ENCODE measurements at regions not wholly inside any gene's neighbourhood (a gene's known extent, or its start where the extent isn't known, plus 50 kb on each side); places are given as distances from the start of the nearest gene placed in this dataset.

GRCh38 chr9:126030716-126031115 is 283.5 kb downstream of the PBX3 start (continued):
- TF ChIP-seq ZNF462 (CRISPR knock-in tag; IDR thresholded peaks at IDR 0.05): no peak
- no peak for TF ChIP-seq ZNF114 (CRISPR knock-in tag; IDR thresholded peaks at IDR 0.05)
- TF ChIP-seq ETS1 (IDR thresholded peaks at IDR 0.05): no peak
- no peak for TF ChIP-seq CTCF (conservative IDR thresholded peaks at IDR 0.05; ENCODE audit: low read depth in 2 of 2)

DNA sequence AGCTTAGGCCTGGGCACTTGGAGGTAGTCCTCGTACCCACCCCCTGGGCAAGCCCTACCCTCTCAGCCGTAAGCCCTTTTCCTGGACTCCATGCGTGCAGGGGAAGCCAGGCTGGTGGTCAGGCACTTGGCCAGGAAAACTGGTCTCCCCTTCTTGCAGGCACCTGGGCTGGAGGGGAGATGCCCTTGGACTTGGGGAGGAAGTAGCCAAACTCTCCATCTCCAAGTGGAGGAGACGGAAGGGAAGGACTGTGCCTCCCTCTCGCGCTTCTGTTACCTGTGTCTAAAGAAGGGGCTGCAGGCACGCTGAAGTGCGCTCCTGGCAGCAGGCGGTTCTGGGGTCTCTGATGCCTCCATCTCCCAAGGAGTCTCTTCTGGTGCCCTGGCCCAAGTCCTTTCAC is 283.9 kb downstream of the PBX3 start:
- no peaks in the 10 kb centered on the region for H3K4me1 ChIP-seq (ENCODE audit: insufficient read depth)
- DNase-seq (ENCODE audit: low spot score): no peak
- H3K4me3 Mint-ChIP-seq: no peak overlapping the region
- H3K4me1 Mint-ChIP-seq: no peaks in the 10 kb centered on the region; the same call in 2 of the 3 replicates
- 0 out of 2 replicates have a peak overlapping the region, but pooled peaks have one; percentile 52 for H2AFZ ChIP-seq
- no peaks in the 10 kb centered on the region for H3K27me3 ChIP-seq (ENCODE audit: insufficient read depth)
- no peak overlapping the region for H3K27ac ChIP-seq (ENCODE audit: low read depth)
- H3K4me3 ChIP-seq: no peak overlapping the region
- no peaks in the 10 kb centered on the region for H3F3A ChIP-seq (replicated peaks; ENCODE audit: low read depth)
- no peaks in the 10 kb centered on the region for H3K9me2 ChIP-seq (ENCODE audit: insufficient read depth)
- no peaks in the 10 kb centered on the region for H3K9me3 Mint-ChIP-seq
- H3K79me2 ChIP-seq (replicated peaks; ENCODE audit: insufficient read depth): no peaks in the 10 kb centered on the region
- ATAC-seq: no peak
- H3K36me3 Mint-ChIP-seq (ENCODE audit: low read depth): no peaks in the 10 kb centered on the region
- H3K4me2 ChIP-seq: no peak overlapping the region
- peaks cover 5% of the 10 kb centered on the region for H3K27me3 Mint-ChIP-seq (ENCODE audit: insufficient read depth, low read depth, poor library complexity)
- no peaks in the 10 kb centered on the region for H4K20me1 ChIP-seq (replicated peaks; ENCODE audit: insufficient read depth)
- H3K27ac Mint-ChIP-seq: no peak overlapping the region
- no peaks in the 10 kb centered on the region for H3K36me3 ChIP-seq (ENCODE audit: insufficient read depth)
- TF ChIP-seq CREB1 (CRISPR knock-in tag; IDR thresholded peaks at IDR 0.05; ENCODE audit: low read depth) (no peak), ZNF462 (CRISPR knock-in tag; IDR thresholded peaks at IDR 0.05) (no peak), JUNB (IDR thresholded peaks at IDR 0.05; ENCODE audit: unreplicated experiment) (no peak), ZNF114 (CRISPR knock-in tag; IDR thresholded peaks at IDR 0.05) (no peak)

Measured in GM23338 (cell line).